Breast epithelium (tissue), 4 donors: ENCODE measurements at regions not wholly inside any gene's neighbourhood (a gene's known extent, or its start where the extent isn't known, plus 50 kb on each side); places are given as distances from the start of the nearest gene placed in this dataset.
"Not testable (repeated sequence)": the region's sequence is repeated elsewhere in the genome, so short reads cannot be mapped to it uniquely, and the experiment has no call there.

Experiments used
- DNase-seq, 2 donors: peaks; one replicate each; pipeline ENCODE4 v3.0.0-alpha.2; 2019; ENCODE audit warnings: low spot score in 2 of 2
- H3K27ac ChIP-seq, 2 donors: fragments of 200-600 bp; sonication (generic) in 1 of 2; one replicate each; pipeline ENCODE4 v1.5.1; 2016 to 2019; ENCODE audit warnings: mild to moderate bottlenecking in 1 of 2
- H3K27me3 ChIP-seq, 2 donors: fragments of 200-600 bp; sonication (generic) in 1 of 2; one replicate each; pipeline versions ENCODE4 v1.5.1 to v1.6.0; 2017 to 2019; ENCODE audit warnings: control low read depth in 1 of 2, mild to moderate bottlenecking in 1 of 2
- H3K36me3 ChIP-seq: fragments of 200-600 bp; one replicate; pipeline ENCODE4 v1.5.1; 2019
- H3K4me1 ChIP-seq, 2 donors: fragments of 200-600 bp; sonication (generic); one replicate each; pipeline ENCODE4 v1.5.1; 2016 to 2019; ENCODE audit warnings: control low read depth in 1 of 2
- H3K4me3 ChIP-seq, 3 donors: fragments of 200-600 bp; sonication (generic); 1 replicate in 2 of 3; 2 replicates in 1 of 3; pipeline ENCODE4 v1.5.1; 2016 to 2019; ENCODE audit warnings: mild to moderate bottlenecking in 3 of 3, moderate library complexity in 2 of 3
- H3K9me3 ChIP-seq, 2 donors: fragments of 200-600 bp; sonication (generic) in 1 of 2; one replicate each; pipeline ENCODE4 v1.5.1; 2016 to 2019; ENCODE audit warnings: control low read depth in 1 of 2
- POLR2A ChIP-seq: fragments of 450-650 bp; IDR thresholded peaks from one replicate; pipeline ENCODE4 v1.6.1; 2016; ENCODE audit warnings: antibody characterized with exemption, mild to moderate bottlenecking, moderate library complexity
- POLR2AphosphoS5 ChIP-seq, 3 donors: sonication (generic); formaldehyde crosslinking; IDR thresholded peaks; one replicate each; pipeline ENCODE4 v1.6.1; 2017; ENCODE audit warnings: antibody characterized with exemption in 3 of 3
- intact Hi-C: fragments of 100-400 bp; cut with DNase I; formaldehyde crosslinking; loops from one replicate; pipeline ENCODE4 v1.15.1; 2023; ENCODE audit warnings: low total_unique reads
- TF ChIP-seq, protein P1 (sequence below), 3 donors: fragments of 450-650 bp; IDR thresholded peaks; one replicate each; pipeline ENCODE4 v1.5.1; 2016 to 2017; ENCODE audit warnings: antibody characterized with exemption in 3 of 3, mild to moderate bottlenecking in 3 of 3, moderate library complexity in 3 of 3

DNA sequence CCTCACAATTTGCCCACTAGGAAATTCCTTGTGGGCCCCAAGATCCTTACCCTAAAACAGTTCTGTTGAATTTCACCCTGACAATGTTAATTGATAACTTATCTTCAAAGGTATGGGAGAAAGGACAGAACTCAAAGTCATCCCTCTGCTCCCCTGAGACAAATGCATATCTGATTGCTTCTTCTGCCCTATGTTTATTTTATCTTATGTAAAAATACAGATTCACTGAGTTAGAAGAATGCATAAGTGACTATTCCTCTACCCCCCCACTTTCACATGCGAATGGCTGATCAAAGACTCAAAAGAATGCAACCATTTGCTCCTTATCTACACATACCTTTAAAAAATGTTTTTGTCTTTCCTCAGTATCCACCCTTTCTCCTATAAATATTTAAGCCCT lies 235.7 kb upstream of the SEMA3C start:
- no peaks in the 10 kb centered on the region for H3K36me3 ChIP-seq
- DNase-seq, result no peak
- no peaks in the 10 kb centered on the region for H3K27me3 ChIP-seq
- no peaks in the 10 kb centered on the region for H3K9me3 ChIP-seq
- no peak overlapping the region for H3K27ac ChIP-seq
- no peak for TF ChIP-seq POLR2AphosphoS5 (IDR thresholded peaks at IDR 0.05)
- TF ChIP-seq POLR2A, result no peak
- TF ChIP-seq, protein P1, sequence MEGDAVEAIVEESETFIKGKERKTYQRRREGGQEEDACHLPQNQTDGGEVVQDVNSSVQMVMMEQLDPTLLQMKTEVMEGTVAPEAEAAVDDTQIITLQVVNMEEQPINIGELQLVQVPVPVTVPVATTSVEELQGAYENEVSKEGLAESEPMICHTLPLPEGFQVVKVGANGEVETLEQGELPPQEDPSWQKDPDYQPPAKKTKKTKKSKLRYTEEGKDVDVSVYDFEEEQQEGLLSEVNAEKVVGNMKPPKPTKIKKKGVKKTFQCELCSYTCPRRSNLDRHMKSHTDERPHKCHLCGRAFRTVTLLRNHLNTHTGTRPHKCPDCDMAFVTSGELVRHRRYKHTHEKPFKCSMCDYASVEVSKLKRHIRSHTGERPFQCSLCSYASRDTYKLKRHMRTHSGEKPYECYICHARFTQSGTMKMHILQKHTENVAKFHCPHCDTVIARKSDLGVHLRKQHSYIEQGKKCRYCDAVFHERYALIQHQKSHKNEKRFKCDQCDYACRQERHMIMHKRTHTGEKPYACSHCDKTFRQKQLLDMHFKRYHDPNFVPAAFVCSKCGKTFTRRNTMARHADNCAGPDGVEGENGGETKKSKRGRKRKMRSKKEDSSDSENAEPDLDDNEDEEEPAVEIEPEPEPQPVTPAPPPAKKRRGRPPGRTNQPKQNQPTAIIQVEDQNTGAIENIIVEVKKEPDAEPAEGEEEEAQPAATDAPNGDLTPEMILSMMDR (IDR thresholded peaks at IDR 0.05), result no peak
- no peaks in the 10 kb centered on the region for H3K4me1 ChIP-seq
- intact Hi-C loops, result no loop called here
- no peak overlapping the region for H3K4me3 ChIP-seq

DNA sequence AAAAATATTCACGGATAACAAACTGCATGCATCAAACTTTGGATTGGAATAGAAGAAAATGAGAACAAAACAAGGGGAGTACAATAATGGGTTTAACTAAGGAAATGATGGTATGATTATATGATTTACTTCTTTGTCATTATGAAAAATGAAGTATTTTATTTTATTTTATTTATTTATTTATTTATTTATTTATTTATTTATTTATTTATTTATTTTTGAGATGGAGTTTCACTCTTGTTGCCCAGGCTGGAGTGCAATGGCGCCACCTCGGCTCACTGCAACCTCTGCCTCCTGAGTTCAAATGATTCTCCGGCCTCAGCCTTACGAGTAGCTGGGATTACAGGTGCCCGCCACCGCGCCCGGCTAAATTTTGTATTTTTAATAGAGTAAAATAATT lies 234.1 kb upstream of the SEMA3C start:
- H3K27me3 ChIP-seq, H3K9me3 ChIP-seq, DNase-seq, H3K4me3 ChIP-seq, H3K4me1 ChIP-seq, intact Hi-C loops, H3K27ac ChIP-seq, H3K36me3 ChIP-seq: not testable (repeated sequence)

DNA sequence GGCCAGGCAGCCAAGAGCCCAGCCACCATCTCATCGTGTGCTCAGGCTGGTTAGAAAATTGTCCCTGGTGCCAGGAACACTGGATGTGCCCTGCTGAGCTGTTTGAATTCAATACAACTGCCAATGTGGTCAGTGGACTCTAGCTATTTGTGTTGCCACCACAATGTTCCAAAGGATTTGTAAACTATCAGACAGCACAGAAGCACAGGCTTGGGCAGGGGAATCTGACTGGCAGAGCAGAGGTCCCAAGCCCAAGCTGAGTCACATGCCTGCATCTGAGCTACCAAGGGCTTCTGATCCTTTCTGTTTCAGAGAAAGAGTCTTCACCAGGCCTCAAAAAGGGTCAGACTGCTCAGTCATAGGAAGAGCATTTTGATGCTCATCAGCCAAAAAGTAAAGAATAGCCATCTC lies 232.1 kb upstream of the SEMA3C start:
- intact Hi-C loops, result no loop called here

DNA sequence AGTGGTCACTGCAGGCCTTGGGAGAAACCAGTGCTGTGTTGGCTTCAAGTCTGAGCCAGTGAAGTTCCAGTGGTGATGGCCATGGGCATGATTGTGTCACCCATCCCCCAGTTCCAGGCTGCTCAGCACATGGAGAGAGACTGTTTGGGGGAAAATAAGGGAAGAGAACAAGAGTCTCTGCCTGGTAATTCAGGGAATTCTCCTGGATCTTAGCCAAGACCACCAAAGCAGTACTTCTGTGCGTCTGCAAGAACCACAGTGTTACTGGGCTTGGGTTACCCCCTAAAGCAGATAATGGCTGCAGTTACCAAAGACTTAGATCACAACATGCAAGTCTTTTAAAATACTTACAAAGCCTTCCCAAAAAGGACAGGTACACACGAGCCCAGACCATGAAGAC lies 225.0 kb upstream of the SEMA3C start:
- no peak for DNase-seq
- Histone ChIP-seq H3K4me1 (no peaks in the 10 kb centered on the region), H3K36me3 (no peaks in the 10 kb centered on the region), H3K27ac (no peak overlapping the region), H3K9me3 (peaks cover 0 to 4% of the 10 kb centered on the region in 2 donors), H3K4me3 (no peak overlapping the region), H3K27me3 (no peaks in the 10 kb centered on the region)
- TF ChIP-seq POLR2AphosphoS5 (IDR thresholded peaks at IDR 0.05) (no peak), POLR2A (no peak)
- TF ChIP-seq, protein P1 (IDR thresholded peaks at IDR 0.05), result no peak
- intact Hi-C loops, result no loop called here

More for the DNA sequence above, 232.1 kb upstream of the SEMA3C start:
- Histone ChIP-seq H3K4me1 (no peaks in the 10 kb centered on the region), H3K27ac (no peak overlapping the region), H3K36me3 (no peaks in the 10 kb centered on the region), H3K4me3 (no peak overlapping the region), H3K27me3 (no peaks in the 10 kb centered on the region), H3K9me3 (no peaks in the 10 kb centered on the region)
- no peak for TF ChIP-seq POLR2AphosphoS5 (IDR thresholded peaks at IDR 0.05)
- TF ChIP-seq, protein P1 (IDR thresholded peaks at IDR 0.05), result no peak
- TF ChIP-seq POLR2A, result no peak
- DNase-seq, result no peak

DNA sequence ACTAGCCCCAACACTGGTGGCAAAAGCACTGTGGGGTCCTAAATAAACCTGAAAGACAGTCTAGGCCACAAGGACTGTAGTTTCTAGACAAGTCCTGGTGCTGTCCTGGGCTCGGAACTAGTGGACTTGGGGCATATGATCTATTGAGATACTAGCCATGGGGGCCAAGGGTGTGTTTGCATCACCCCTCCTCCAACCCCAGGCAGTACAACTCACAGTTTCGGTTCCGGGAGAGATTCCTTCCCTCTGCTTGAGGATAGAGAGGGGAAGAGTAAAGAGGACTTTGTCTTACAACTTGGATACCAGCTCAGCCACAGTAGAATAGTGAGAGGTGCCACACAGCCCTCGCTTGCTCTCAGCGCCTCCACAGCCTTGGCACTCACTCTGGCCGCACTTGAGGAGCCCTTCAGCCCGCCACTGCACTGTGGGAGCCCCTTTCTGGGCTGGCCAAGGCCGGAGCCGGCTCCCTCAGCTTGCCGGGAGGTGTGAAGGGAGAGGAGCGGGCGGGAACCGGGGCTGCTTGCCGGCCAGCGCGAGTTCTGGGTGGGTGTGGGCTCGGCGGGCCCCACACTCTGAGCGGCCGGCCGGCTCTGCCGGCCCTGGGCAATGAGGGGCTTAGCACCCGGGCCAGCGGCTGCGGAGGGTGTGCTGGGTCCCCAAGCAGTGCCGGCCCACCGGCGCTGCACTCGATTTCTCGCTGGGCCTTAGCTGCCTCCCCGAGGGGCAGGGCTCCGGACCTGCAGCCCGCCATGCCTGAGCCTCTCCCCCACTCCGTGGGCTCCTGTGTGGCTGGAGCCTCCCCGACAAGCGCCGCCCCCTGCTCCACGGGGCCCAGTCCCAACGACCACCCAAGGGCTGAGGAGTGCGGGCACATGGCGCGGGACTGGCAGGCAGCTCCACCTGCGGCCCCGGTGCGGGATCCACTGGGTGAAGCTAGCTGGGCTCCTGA lies 222.7 kb upstream of the SEMA3C start:
- intact Hi-C loops, H3K27ac ChIP-seq, H3K9me3 ChIP-seq: not testable (repeated sequence)

DNA sequence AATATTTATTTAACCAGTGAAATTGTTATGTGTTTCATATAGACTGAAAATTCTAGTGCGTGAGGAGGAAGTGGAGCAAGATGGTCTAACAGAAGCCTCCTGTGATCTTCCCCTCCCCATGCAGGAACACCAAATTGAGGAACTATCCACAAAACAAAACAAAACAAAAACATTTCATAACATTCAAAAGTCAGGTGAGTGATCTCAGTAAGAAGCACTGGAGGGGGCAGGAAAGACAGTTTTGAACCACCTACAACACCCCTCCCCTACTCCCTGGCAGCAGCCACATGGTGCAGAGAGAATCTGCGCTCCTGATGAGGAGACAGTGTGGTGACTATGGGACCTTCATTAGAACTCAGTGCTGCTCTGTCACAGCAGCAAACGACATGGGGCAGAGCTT lies 221.9 kb upstream of the SEMA3C start:
- no peak for TF ChIP-seq POLR2AphosphoS5 (IDR thresholded peaks at IDR 0.05)
- TF ChIP-seq, protein P1 (IDR thresholded peaks at IDR 0.05), result no peak
- no peak for TF ChIP-seq POLR2A
- H3K4me3 ChIP-seq, result no peak overlapping the region
- no peak for DNase-seq
- H3K27ac ChIP-seq, result no peak overlapping the region
- H3K9me3 ChIP-seq, result peaks cover 0 to 4% of the 10 kb centered on the region in 2 donors
- intact Hi-C loops, result no loop called here
- no peaks in the 10 kb centered on the region for H3K36me3 ChIP-seq
- no peaks in the 10 kb centered on the region for H3K4me1 ChIP-seq
- H3K27me3 ChIP-seq, result no peaks in the 10 kb centered on the region

More for the DNA sequence above, 222.7 kb upstream of the SEMA3C start:
- not testable (repeated sequence) for DNase-seq, H3K4me1 ChIP-seq, H3K4me3 ChIP-seq, H3K27me3 ChIP-seq, H3K36me3 ChIP-seq
